Fibroblast of lung (primary cell): ENCODE measurements at regions not wholly inside any gene's neighbourhood (a gene's known extent, or its start where the extent isn't known, plus 50 kb on each side); places are given as distances from the start of the nearest gene placed in this dataset.
A peak's percentile ranks its signal among the peaks of the same experiment; 100 is the strongest.

ENCODE experiments used
- DNase-seq, 2 donors: peaks; one replicate each; pipeline versions ENCODE4 v3.0.0 to v3.0.0-alpha.2; 2010; ENCODE audit warnings: low read depth in 2 of 2
- H2AFZ ChIP-seq: 2 replicates; pipeline ENCODE4 v1.5.1; 2012; ENCODE audit warnings: low read length, control low read depth, inconsistent platforms
- H3K27ac ChIP-seq: 2 replicates; pipeline ENCODE4 v1.5.1; 2011; ENCODE audit warnings: low read length, control low read depth; ENCODE audit not compliant: insufficient read depth
- H3K27me3 ChIP-seq: 2 replicates; pipeline ENCODE4 v1.5.1; 2011; ENCODE audit warnings: mild to moderate bottlenecking, low read length; ENCODE audit not compliant: control insufficient read depth, insufficient read depth
- H3K36me3 ChIP-seq: 2 replicates; pipeline ENCODE4 v1.5.1; 2011; ENCODE audit warnings: low read length; ENCODE audit not compliant: control insufficient read depth, insufficient read depth
- H3K4me1 ChIP-seq: 2 replicates; pipeline ENCODE4 v1.5.1; 2011; ENCODE audit warnings: low read length; ENCODE audit not compliant: control insufficient read depth, insufficient read depth; ENCODE audit errors: extremely low read depth
- H3K4me2 ChIP-seq: 2 replicates; pipeline ENCODE4 v1.5.1; 2011; ENCODE audit warnings: low read length, control low read depth; ENCODE audit not compliant: insufficient read depth; ENCODE audit errors: extremely low read depth
- H3K4me3 ChIP-seq, 4 experiments: fragments of 200-600 bp in 1 of 4; sonication (generic) in 1 of 4; replicated peaks in 1 of 4; 2 replicates each; pipeline ENCODE4 v1.5.1; 2011 to 2016; ENCODE audit warnings: low read length in 4 of 4, low read depth in 3 of 4, mild to moderate bottlenecking in 3 of 4, control low read depth in 2 of 4, inconsistent platforms in 1 of 4, mixed read lengths in 1 of 4; ENCODE audit not compliant: insufficient read depth in 1 of 4; ENCODE audit errors: control extremely low read depth in 1 of 4
- H3K79me2 ChIP-seq: 2 replicates; pipeline ENCODE4 v1.5.1; 2012; ENCODE audit warnings: mild to moderate bottlenecking, low read length, inconsistent platforms; ENCODE audit not compliant: control insufficient read depth, insufficient read depth
- H3K9ac ChIP-seq: 2 replicates; pipeline ENCODE4 v1.5.1; 2011; ENCODE audit warnings: mild to moderate bottlenecking, low read length, control low read depth; ENCODE audit not compliant: insufficient read depth
- H3K9me3 ChIP-seq: 2 replicates; pipeline ENCODE4 v1.5.1; 2012; ENCODE audit warnings: low read depth, low read length; ENCODE audit not compliant: control insufficient read depth, insufficient read depth
- H4K20me1 ChIP-seq: 2 replicates; pipeline ENCODE4 v1.5.1; 2011; ENCODE audit warnings: low read length; ENCODE audit not compliant: control insufficient read depth, insufficient read depth; ENCODE audit errors: extremely low read depth
- CTCF ChIP-seq, 2 donors: IDR thresholded peaks in 1 of 2; conservative IDR thresholded peaks in 1 of 2; 1 replicate in 1 of 2; 2 replicates in 1 of 2; pipeline ENCODE4 v1.5.1; 2011 to 2012; ENCODE audit warnings: low read length in 2 of 2, control low read depth in 1 of 2, inconsistent platforms in 1 of 2, low read depth in 1 of 2, mild to moderate bottlenecking in 1 of 2
- EZH2 ChIP-seq: IDR thresholded peaks from 2 replicates; pipeline ENCODE4 v1.5.1; 2012; ENCODE audit warnings: low read length, control low read depth, mild to moderate bottlenecking; ENCODE audit errors: missing control alignments

- Histone ChIP-seq H3K36me3 (no peaks in the 10 kb centered on the region), H3K27me3 (no peaks in the 10 kb centered on the region), H3K4me3 (no peak overlapping the region), H4K20me1 (no peaks in the 10 kb centered on the region), H3K4me1 (peaks cover 2% of the 10 kb centered on the region), H3K79me2 (no peaks in the 10 kb centered on the region), H2AFZ (no peak overlapping the region), H3K9me3 (no peaks in the 10 kb centered on the region), H3K4me2 (no peak overlapping the region), H3K27ac (no peak overlapping the region), H3K9ac (no peak overlapping the region)
- DNase-seq = peak in 1 of 2 donors; percentile 27
- no peak for TF ChIP-seq EZH2
- no peak for TF ChIP-seq CTCF (conservative IDR thresholded peaks at IDR 0.05 in 1 of 2, IDR thresholded peaks at IDR 0.05 in 1 of 2; ENCODE audit: low read depth in 1 of 2, low read length in 2 of 2)
Observed at GRCh38 chr6:4308364-4308763, 173.0 kb upstream of the ECI2 start.

DNA sequence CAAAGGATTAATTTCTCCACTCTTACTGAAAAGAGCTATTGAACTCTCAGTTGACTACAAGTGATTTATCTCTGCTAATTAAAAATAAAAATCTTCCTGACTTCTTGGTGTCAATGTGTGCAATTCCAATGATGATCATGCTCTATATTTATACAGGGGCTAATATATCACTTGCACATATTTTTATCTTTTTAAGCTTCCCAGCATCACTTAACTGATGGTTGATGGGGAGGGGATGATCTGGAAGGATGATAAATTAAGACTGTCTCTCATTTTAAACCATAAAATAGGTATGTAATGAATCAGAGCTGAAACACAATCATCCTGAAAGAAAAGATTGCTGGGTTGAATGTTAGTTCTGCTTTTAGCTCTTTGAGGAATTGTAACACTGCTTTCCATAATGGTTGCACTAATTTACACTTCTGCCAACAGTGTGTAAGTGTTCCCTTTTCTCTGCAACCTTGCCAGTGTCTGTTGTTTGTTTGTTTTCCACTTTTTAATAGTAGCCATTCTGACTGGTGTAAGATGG, 169.6 kb upstream of the ECI2 start:
- Histone ChIP-seq H3K9ac (no peak overlapping the region), H2AFZ (no peak overlapping the region), H3K27me3 (no peaks in the 10 kb centered on the region), H3K27ac (no peak overlapping the region), H3K4me2 (no peak overlapping the region), H3K79me2 (no peaks in the 10 kb centered on the region), H3K36me3 (no peaks in the 10 kb centered on the region), H3K9me3 (no peaks in the 10 kb centered on the region), H3K4me1 (no peaks in the 10 kb centered on the region), H4K20me1 (no peaks in the 10 kb centered on the region), H3K4me3 (no peak overlapping the region)
- DNase-seq = no peak
- TF ChIP-seq CTCF (conservative IDR thresholded peaks at IDR 0.05 in 1 of 2, IDR thresholded peaks at IDR 0.05 in 1 of 2; ENCODE audit: low read depth in 1 of 2, low read length in 2 of 2) = no peak
- TF ChIP-seq EZH2 = no peak

DNA sequence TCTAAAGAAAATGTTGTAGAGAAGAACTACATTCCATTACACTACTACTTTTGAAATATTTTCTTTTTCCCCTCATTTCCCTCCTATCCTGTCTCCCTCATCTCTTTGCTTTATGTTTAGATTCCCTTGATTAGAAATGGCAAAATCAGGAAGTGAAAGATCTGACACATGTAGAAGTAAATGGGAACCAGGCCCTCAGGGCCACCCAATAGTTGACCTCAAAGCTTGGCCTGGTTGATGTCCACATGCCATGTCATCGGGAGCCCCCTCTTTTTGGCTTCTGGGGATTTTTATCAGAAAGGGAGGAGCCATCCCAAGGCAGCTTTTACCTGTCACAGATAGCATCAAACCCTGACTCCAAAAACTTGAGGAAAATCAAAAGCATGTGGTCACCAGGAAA, 168.3 kb upstream of the ECI2 start:
- Histone ChIP-seq H3K9me3 (no peaks in the 10 kb centered on the region), H3K4me1 (no peaks in the 10 kb centered on the region), H3K36me3 (no peaks in the 10 kb centered on the region), H4K20me1 (no peaks in the 10 kb centered on the region), H3K4me2 (no peak overlapping the region), H3K9ac (no peak overlapping the region), H3K27ac (no peak overlapping the region), H3K79me2 (no peaks in the 10 kb centered on the region), H2AFZ (no peak overlapping the region), H3K27me3 (no peaks in the 10 kb centered on the region), H3K4me3 (no peak overlapping the region)
- TF ChIP-seq CTCF (conservative IDR thresholded peaks at IDR 0.05 in 1 of 2, IDR thresholded peaks at IDR 0.05 in 1 of 2; ENCODE audit: low read depth in 1 of 2, low read length in 2 of 2) = no peak
- TF ChIP-seq EZH2 = no peak
- DNase-seq = no peak
